ENCODE measurements at regions not wholly inside any gene's neighbourhood (a gene's known extent, or its start where the extent isn't known, plus 50 kb on each side); places are given as distances from the start of the nearest gene placed in this dataset.

GRCh38 chr6:119739769-119740168 is 390.2 kb upstream of the MAN1A1 start (continued):
- TF ChIP-seq PBX2 (CRISPR knock-in tag; IDR thresholded peaks at IDR 0.05; ENCODE audit: low read depth) (no peak), PBX2 (tag; conservative IDR thresholded peaks at IDR 0.05; ENCODE audit: low read depth) (peak; percentile 32; the same call in 1 of the 2 replicates), MYBL2 (IDR thresholded peaks at IDR 0.05; ENCODE audit: low read depth) (0 out of 2 replicates have a peak, but pooled peaks have one; percentile 19), MYBL2 (CRISPR knock-in tag; IDR thresholded peaks at IDR 0.05; ENCODE audit: borderline replicate concordance) (no peak), MIER1 (IDR thresholded peaks at IDR 0.05; ENCODE audit: low read depth) (no peak), KLF16 (IDR thresholded peaks at IDR 0.05) (no peak), TCFL5 (CRISPR knock-in tag; conservative IDR thresholded peaks at IDR 0.05) (no peak), HES1 (IDR thresholded peaks at IDR 0.05; ENCODE audit: low read depth) (no peak), SIN3B (IDR thresholded peaks at IDR 0.05; ENCODE audit: low read depth) (no peak)

- CTCF ChIA-PET (ENCODE audit: low intra/inter-chr PET ratio) = no interaction called here
- TF ChIP-seq XRCC3 (IDR thresholded peaks at IDR 0.05) (no peak), FOS (IDR thresholded peaks at IDR 0.05; ENCODE audit: extremely low read depth, insufficient read length) (no peak), RBM17 (IDR thresholded peaks at IDR 0.05; ENCODE audit: borderline replicate concordance, low read depth, low read length) (no peak), NUFIP1 (IDR thresholded peaks at IDR 0.05; ENCODE audit: partially characterized antibody) (no peak), LCOR (CRISPR knock-in tag; IDR thresholded peaks at IDR 0.05) (no peak), ZNF592 (IDR thresholded peaks at IDR 0.05) (no peak), ZSCAN29 (IDR thresholded peaks at IDR 0.05) (no peak), PCBP1 (IDR thresholded peaks at IDR 0.05; ENCODE audit: low read depth, low read length, poor library complexity, severe bottlenecking) (no peak)
Measured at GRCh38 chr6:119738425-119738824, 388.9 kb upstream of the MAN1A1 start.

More at GRCh38 chr6:119738425-119738824, 388.9 kb upstream of the MAN1A1 start:
- H3K79me2 ChIP-seq (ENCODE audit: control insufficient read depth, insufficient read depth, low read length) = no peaks in the 10 kb centered on the region
- H3K27me3 ChIP-seq (ENCODE audit: control insufficient read depth in 2 of 2, insufficient read depth in 2 of 2, low read length in 2 of 2) = no peaks in the 10 kb centered on the region; a peak in 1 of 5 replicates
- no peaks in the 10 kb centered on the region for H3K9me1 ChIP-seq (ENCODE audit: control insufficient read depth, insufficient read depth, low read length)
- POLR2A ChIA-PET = no interaction called here
- intact Hi-C loops (cut with micrococcal nuclease) = loop anchor here (5.0 kb wide), 1 partner anchor 606 kb away; no protein-coding TSS in a partner anchor
- H3K4me1 ChIP-seq (replicated peaks in 1 of 2; ENCODE audit: control insufficient read depth in 2 of 2, insufficient read depth in 2 of 2, low read length in 2 of 2) = no peaks in the 10 kb centered on the region; a peak in 1 of 5 replicates
- BruUV-seq (replicated peaks) = no TSS peak
- no peaks in the 10 kb centered on the region for H3K9me3 ChIP-seq (replicated peaks; ENCODE audit: control insufficient read depth, insufficient read depth, low read depth, low read length)
- no peak overlapping the region for H2AFZ ChIP-seq (ENCODE audit: low read depth, low read length)
- H3K4me2 ChIP-seq (ENCODE audit: insufficient read depth, low read length) = no peak overlapping the region
- FAIRE-seq (no peak), ATAC-seq (no peak), DNase-seq (ENCODE audit: extremely low read depth in 1 of 4, low spot score in 3 of 4) (no peak)
- in situ Hi-C loops (cut with MboI) = no loop called here
- no peaks in the 10 kb centered on the region for H3K36me3 ChIP-seq (ENCODE audit: control insufficient read depth, insufficient read depth, low read length)
- no peak overlapping the region for H3K9ac ChIP-seq (ENCODE audit: insufficient read depth in 1 of 2, low read depth in 2 of 2, low read length in 2 of 2)
- no peak overlapping the region for H3K27ac ChIP-seq (ENCODE audit: extremely low read depth, low read depth, low read length)
- WGBS (ENCODE audit: insufficient coverage, low coverage, missing lambda C conversion rate) = 33% methylated on average over 1 of the region's 1 CpG
- H3K4me3 ChIP-seq = no peak overlapping the region
- no peaks in the 10 kb centered on the region for H4K20me1 ChIP-seq (replicated peaks; ENCODE audit: control insufficient read depth, insufficient read depth, low read length)
